Keratinocyte (primary cell): ENCODE measurements at regions not wholly inside any gene's neighbourhood (a gene's known extent, or its start where the extent isn't known, plus 50 kb on each side); places are given as distances from the start of the nearest gene placed in this dataset.

Source experiments
- DNase-seq: peaks from one replicate; pipeline ENCODE4 v3.0.0-alpha.2; 2011; ENCODE audit warnings: low read depth, missing footprints, low spot score
- FAIRE-seq: peaks from 2 replicates; lab custom pipeline; 2011; peaks lifted over from hg19 to GRCh38; lab: Jason Lieb, UNC
- H2AFZ ChIP-seq: 2 replicates; pipeline ENCODE4 v1.6.0; 2012; ENCODE audit warnings: low read length, control low read depth, inconsistent platforms; ENCODE audit not compliant: control insufficient read depth
- H3K27ac ChIP-seq: 2 replicates; pipeline ENCODE4 v1.5.1; 2011; ENCODE audit warnings: low read length; ENCODE audit not compliant: control insufficient read depth, insufficient read depth
- H3K27me3 ChIP-seq: 3 replicates; pipeline ENCODE4 v1.6.0; 2011; ENCODE audit warnings: low read length; ENCODE audit not compliant: control insufficient read depth, insufficient read depth; ENCODE audit errors: extremely low read depth
- H3K36me3 ChIP-seq, 2 experiments: 2 replicates in 1 of 2; 3 replicates in 1 of 2; pipeline ENCODE4 v1.5.1; 2011; ENCODE audit warnings: low read length in 2 of 2, mild to moderate bottlenecking in 1 of 2; ENCODE audit not compliant: control insufficient read depth in 2 of 2, insufficient read depth in 2 of 2; ENCODE audit errors: extremely low read depth in 1 of 2
- H3K4me1 ChIP-seq: 3 replicates; pipeline ENCODE4 v1.5.1; 2011; ENCODE audit warnings: low read length; ENCODE audit not compliant: control insufficient read depth, insufficient read depth; ENCODE audit errors: extremely low read depth
- H3K4me2 ChIP-seq: 3 replicates; pipeline ENCODE4 v1.6.0; 2011; ENCODE audit warnings: low read depth, low read length; ENCODE audit not compliant: control insufficient read depth, insufficient read depth; ENCODE audit errors: extremely low read depth
- H3K4me3 ChIP-seq, 3 experiments: fragments of 200-600 bp in 1 of 3; sonication (generic) in 1 of 3; 2 replicates in 2 of 3; 3 replicates in 1 of 3; pipeline ENCODE4 v1.5.1; 2011 to 2016; ENCODE audit warnings: low read length in 3 of 3, mild to moderate bottlenecking in 3 of 3, control low read depth in 2 of 3, inconsistent platforms in 1 of 3, low read depth in 1 of 3, mixed read lengths in 1 of 3, mixed run types in 1 of 3, moderate library complexity in 1 of 3; ENCODE audit not compliant: control insufficient read depth in 2 of 3, insufficient read depth in 2 of 3; ENCODE audit errors: extremely low read depth in 1 of 3
- H3K79me2 ChIP-seq: 2 replicates; pipeline ENCODE4 v1.6.0; 2012; ENCODE audit warnings: low read length; ENCODE audit not compliant: control insufficient read depth, insufficient read depth
- H3K9ac ChIP-seq: 3 replicates; pipeline ENCODE4 v1.6.0; 2011; ENCODE audit warnings: low read length; ENCODE audit not compliant: control insufficient read depth, insufficient read depth; ENCODE audit errors: extremely low read depth
- H3K9me1 ChIP-seq: 3 replicates; pipeline ENCODE4 v1.6.0; 2011; ENCODE audit warnings: low read length; ENCODE audit not compliant: control insufficient read depth, insufficient read depth; ENCODE audit errors: extremely low read depth
- H3K9me3 ChIP-seq: 2 replicates; pipeline ENCODE4 v1.5.1; 2012; ENCODE audit warnings: low read depth, low read length; ENCODE audit not compliant: control insufficient read depth
- H4K20me1 ChIP-seq: 3 replicates; pipeline ENCODE4 v1.6.0; 2011; ENCODE audit warnings: low read length; ENCODE audit not compliant: control insufficient read depth, insufficient read depth; ENCODE audit errors: extremely low read depth
- CTCF ChIP-seq, 3 experiments: IDR thresholded peaks in 1 of 3; conservative IDR thresholded peaks in 1 of 3; optimal IDR thresholded peaks in 1 of 3; 2 replicates in 2 of 3; 3 replicates in 1 of 3; pipeline versions ENCODE3 to v1.5.1; 2011; ENCODE audit warnings: low read length in 3 of 3, mild to moderate bottlenecking in 3 of 3, moderate library complexity in 2 of 3, control low read depth in 1 of 3, inconsistent platforms in 1 of 3; ENCODE audit not compliant: insufficient read depth in 2 of 3; ENCODE audit errors: extremely low read depth in 1 of 3
- EZH2 ChIP-seq: IDR thresholded peaks from one replicate; pipeline ENCODE4 v1.6.1; 2012; ENCODE audit warnings: inconsistent platforms, mild to moderate bottlenecking, low read length, moderate library complexity
- dilution Hi-C: fragments of 300-500 bp; cut with MboI; formaldehyde crosslinking; loops from one replicate; pipeline ENCODE4 v1.7.0; 2020; ENCODE audit warnings: low sequenced_read_pairs; ENCODE audit not compliant: extremely low pct_ligation_motif_present

- no peaks in the 10 kb centered on the region for H4K20me1 ChIP-seq
- H3K9ac ChIP-seq = no peak overlapping the region
- peak overlapping the region; percentile 68 for H3K4me2 ChIP-seq
- H2AFZ ChIP-seq = peak overlapping the region; percentile 82
- no peaks in the 10 kb centered on the region for H3K4me1 ChIP-seq
- no peak for TF ChIP-seq EZH2
- no peak for TF ChIP-seq CTCF (optimal IDR thresholded peaks at IDR 0.05 in 1 of 3, IDR thresholded peaks at IDR 0.05 in 1 of 3, conservative IDR thresholded peaks at IDR 0.05 in 1 of 3; ENCODE audit: extremely low read depth in 1 of 3, insufficient read depth in 2 of 3, low read length in 3 of 3)
- no peak overlapping the region for H3K27ac ChIP-seq
- FAIRE-seq (peak; percentile 63), DNase-seq (no peak)
- no peaks in the 10 kb centered on the region for H3K36me3 ChIP-seq
- no peaks in the 10 kb centered on the region for H3K79me2 ChIP-seq
- no peaks in the 10 kb centered on the region for H3K27me3 ChIP-seq
- no peaks in the 10 kb centered on the region for H3K9me1 ChIP-seq
- H3K9me3 ChIP-seq = no peaks in the 10 kb centered on the region
- peak overlapping the region in 1 of 3 experiments; percentile 30 for H3K4me3 ChIP-seq
- dilution Hi-C loops = no loop called here
Observed at GRCh38 chr9:86585422-86586143, 231.4 kb upstream of the TUT7 start.

GRCh38 chr9:86580688-86581087 lies 226.5 kb upstream of the TUT7 start:
- Histone ChIP-seq H3K9me3 (no peaks in the 10 kb centered on the region), H3K4me2 (no peak overlapping the region), H4K20me1 (no peaks in the 10 kb centered on the region), H3K27me3 (no peaks in the 10 kb centered on the region), H3K9me1 (no peaks in the 10 kb centered on the region), H3K27ac (no peak overlapping the region), H3K4me3 (no peak overlapping the region), H3K4me1 (peaks cover 8% of the 10 kb centered on the region), H3K79me2 (no peaks in the 10 kb centered on the region), H3K36me3 (no peaks in the 10 kb centered on the region), H3K9ac (no peak overlapping the region), H2AFZ (no peak overlapping the region)
- no peak for DNase-seq
- no peak for TF ChIP-seq EZH2
- TF ChIP-seq CTCF (optimal IDR thresholded peaks at IDR 0.05 in 1 of 3, IDR thresholded peaks at IDR 0.05 in 1 of 3, conservative IDR thresholded peaks at IDR 0.05 in 1 of 3; ENCODE audit: extremely low read depth in 1 of 3, insufficient read depth in 2 of 3, low read length in 3 of 3) = no peak
- dilution Hi-C loops = no loop called here
- FAIRE-seq = no peak
